HG03460 (cell line): ENCODE measurements at regions not wholly inside any gene's neighbourhood (a gene's known extent, or its start where the extent isn't known, plus 50 kb on each side); places are given as distances from the start of the nearest gene placed in this dataset.
A peak's percentile ranks its signal among the peaks of the same experiment; 100 is the strongest.

Experiments
- ATAC-seq: cut with Tn5 transposase; IDR thresholded peaks from one replicate; pipeline ENCODE4 v1.9.1; 2021; ENCODE audit not compliant: unreplicated experiment

- ATAC-seq = no peak
Measured at GRCh38 chr21:43364261-43364510, 62.7 kb downstream of the SIK1 start.

- ATAC-seq = no peak
Measured at GRCh38 chr21:43363506-43364260, 63.2 kb downstream of the SIK1 start.

GRCh38 chr21:43362915-43363314 is 64.0 kb downstream of the SIK1 start:
- no peak for ATAC-seq

DNA sequence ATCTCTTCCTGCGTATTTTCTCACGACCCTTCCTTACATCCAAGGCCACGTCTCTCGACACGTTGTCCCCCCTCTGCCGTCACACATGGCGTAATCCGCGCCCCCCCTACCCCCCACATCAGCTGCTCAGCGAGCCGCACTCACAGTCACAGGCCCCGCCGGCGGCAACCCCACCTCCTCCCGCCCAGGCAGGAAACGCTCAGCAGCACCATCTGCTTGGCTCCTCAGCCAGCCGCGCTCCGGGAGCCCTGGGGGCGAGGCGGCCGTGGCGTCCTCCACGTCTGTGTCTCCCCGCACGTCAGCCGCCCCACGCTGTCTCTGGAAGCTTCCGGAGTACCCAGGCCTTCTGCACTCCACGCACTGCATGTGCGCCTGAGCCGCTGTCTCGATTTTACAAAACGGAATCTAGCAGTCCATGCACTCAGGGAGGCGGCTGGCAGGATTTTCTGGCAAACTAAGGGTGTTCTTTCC is 64.6 kb downstream of the SIK1 start:
- ATAC-seq = no peak

DNA sequence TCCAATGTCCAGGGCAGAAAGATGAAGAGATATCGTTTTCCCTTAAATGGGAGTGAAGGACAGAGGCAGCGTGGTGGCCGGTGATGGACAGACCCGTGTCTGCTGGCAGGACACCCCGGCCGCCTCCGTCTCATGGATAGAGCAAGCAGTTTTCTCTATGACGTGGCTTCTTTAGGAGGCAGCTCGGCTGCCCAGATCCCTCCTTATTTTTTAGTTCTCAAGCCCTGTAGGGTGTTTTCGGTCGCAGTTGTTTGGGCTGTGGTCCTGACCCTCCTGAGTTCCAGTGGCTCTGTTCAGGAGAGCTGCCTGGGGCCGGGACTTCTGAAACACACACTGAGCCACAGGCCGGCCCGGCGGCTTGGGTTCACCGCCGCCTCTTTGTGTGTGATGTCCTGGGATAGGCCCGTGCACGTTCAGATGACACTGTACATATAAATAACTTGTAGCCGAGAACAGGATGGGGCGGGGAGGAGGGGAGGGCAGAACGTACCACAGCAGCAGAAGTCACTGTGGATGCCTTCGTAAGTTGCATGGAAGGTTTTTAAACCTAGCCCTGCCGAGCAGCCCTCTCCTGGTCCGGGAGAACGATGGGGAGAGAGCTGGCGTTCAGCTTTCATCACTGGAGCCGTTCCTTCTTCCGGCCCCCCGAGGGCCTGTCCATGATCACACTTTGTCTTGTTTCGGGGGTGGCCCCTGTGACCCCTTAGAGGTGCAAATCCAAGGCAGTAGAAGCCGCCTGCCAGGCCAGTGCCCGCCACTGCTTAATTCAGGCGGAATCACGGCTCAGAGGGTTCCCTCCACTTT is 65.2 kb downstream of the SIK1 start:
- no peak for ATAC-seq

DNA sequence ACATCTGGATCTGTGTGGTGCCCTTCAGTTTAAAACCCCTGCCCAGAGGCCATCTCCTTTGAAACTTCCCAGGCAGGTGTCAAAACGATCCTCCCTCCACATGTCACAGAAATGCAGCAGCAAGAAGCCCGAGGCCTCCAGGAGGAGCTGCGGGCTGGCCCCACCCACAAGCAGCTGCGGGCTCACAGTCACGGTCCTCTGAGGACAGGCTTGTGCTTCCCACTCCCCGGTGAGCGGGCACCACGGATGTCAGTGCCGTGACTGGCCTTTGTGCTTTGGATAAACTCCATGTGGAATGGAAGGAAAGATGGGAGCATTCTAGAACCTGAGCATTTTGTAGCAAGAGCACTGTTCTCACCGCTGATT is 65.8 kb downstream of the SIK1 start:
- ATAC-seq = no peak

- no peak for ATAC-seq
Measured at GRCh38 chr21:43360441-43361126, 66.3 kb downstream of the SIK1 start.

DNA sequence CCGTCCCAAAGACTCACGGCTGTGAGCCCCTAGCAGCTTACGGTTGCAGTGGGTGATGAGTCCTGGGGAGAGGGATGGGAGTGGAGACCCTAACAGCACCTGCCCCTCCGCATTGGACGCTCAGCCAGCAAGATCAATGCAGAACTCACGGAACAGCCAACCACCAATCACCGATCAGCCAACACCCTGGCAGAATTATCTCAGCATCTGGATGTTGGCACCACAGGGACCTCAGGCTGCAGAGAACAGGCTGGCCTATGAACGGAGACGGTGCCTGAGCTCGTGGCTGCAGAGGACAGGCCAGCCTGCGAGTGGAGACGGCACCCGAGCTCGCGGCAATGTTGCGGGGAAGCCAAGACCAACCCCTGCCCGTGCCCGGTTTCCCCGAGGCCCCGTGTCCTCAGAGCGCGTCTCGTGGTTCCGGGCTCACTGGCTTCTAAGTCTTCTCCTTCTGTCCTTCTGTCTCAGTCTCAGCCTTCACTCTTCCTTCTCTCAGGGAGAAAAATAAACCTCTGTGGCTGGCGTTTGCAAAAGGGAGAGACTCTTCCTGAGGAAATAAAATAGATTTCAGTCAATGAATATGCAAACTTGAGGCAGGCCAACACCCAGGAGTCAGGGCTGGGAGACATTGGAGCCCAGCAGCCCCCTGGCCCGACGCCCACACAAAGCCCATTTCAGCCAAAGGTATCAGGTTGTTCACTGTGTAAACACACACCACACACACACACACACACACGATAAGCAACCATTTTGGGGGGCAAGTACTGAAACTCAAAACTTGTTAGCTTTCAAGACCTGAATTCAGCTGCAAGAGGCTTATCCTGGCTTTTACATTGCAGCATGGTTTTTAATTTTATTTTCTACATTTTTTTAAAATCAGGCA is 67.8 kb downstream of the SIK1 start:
- no peak for ATAC-seq

- ATAC-seq = no peak
Measured at GRCh38 chr21:43357715-43358430, 69.1 kb downstream of the SIK1 start.

DNA sequence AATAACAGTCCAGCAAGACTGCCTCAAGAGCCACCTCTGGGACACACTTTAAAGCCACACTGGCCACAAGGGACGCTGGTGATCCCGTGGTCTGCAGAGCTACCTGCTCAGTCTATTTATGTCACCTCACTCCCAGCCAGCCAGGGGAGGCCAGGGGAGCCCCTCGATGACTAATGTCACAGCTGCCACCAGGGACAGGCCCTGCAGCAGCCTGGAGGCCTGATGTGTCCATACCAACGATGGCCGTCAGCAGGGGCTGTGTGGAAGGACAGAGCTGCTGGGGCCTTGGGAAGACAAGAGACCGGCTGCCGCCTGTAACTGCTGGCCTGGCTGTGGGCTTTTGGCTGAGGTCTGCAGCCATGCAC is 71.0 kb downstream of the SIK1 start:
- no peak for ATAC-seq

DNA sequence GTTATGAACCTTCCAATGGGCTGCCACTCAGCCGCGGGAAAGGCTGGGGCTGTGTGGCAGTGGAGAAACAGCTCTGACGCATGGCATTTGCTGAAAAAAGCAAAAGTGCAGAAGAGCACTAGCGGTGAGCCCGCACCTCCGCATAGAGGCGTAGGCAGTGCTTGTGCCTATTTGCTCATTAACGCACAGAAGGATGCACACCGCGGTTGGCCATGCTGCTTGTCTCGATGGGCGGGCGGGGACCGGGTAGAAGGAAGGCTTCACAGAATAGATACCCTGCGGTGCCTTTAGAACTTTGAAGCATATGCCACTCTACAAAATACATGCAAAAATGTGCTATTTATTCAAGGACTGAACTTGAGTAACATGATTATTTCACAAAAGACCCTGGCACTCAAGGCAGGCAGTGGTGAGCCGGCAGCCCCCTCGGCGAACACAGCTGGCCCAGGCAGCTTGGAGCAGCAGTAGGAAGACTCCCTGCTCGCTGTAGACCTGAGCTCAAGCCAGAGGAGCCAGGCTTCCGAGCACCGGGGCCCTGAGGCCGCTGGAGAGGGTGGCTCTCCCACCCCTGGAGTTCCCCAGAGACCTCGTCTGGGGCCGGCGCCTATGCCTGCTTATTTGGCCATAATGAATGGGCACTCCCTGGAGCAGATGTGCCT is 71.5 kb downstream of the SIK1 start:
- ATAC-seq = no peak

DNA sequence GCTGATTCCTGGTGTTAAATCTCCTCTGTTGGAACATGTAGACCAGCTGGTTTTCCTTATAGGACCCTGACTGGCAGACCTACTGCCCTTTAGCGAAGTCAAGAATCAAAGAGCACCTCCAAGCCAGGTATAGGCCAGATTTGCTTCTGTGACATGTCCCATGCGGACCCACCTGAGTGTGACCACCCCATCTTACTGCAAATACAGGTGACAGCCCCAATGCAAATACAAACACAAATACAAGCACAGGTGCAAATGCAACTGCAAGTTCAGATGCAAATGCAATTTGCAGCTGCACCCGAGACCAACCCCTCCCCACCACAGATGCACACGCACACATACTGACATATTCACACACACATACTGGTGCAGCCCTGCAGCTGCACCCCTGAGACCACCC is 72.3 kb downstream of the SIK1 start:
- no peak for ATAC-seq

- no peak for ATAC-seq
Measured at GRCh38 chr21:43354026-43354420, 72.9 kb downstream of the SIK1 start.

DNA sequence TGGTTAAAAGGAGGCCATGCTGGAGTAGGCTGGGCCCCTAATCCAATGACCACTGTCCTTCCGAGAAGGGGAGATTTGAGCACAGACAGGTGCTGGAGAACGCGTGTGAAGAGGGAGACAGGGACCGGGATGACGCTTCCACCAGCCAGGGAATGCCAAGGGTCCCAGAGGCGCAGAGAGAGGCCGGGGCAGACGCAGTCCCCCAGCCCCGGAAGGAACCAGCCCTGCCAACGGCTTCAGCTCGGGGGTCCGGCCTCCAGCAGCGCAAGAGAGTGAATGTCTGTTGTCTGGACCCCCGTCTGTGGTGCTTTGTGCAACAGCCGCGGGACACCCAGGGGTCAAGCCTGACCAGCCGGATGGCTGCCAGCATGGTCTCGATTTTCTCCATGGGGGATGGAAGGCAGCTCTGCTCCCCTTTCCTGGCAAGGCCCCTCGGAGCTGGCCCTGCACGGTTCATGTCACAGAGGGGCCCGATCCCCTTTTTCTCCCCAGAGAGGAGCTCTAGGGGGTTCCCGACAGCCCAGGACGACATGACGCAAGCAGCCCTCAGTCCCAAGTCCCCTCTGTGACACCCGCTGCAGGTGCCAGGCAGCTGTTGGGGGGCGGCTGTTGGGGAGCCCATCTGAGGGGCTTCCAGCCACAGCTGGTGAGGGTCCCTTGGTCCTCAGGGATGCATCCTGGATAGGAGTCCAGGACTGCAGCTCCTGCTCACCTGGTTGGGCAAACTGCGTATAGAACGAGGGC is 73.5 kb downstream of the SIK1 start:
- ATAC-seq = no peak

GRCh38 chr21:43352568-43353281 is 74.2 kb downstream of the SIK1 start:
- ATAC-seq = peak; percentile 64

GRCh38 chr21:43352154-43352537 is 74.8 kb downstream of the SIK1 start:
- no peak for ATAC-seq

- no peak for ATAC-seq
Measured at GRCh38 chr21:43351501-43352153, 75.3 kb downstream of the SIK1 start.

- ATAC-seq = no peak
Measured at GRCh38 chr21:43349644-43350043, 77.3 kb downstream of the SIK1 start.
